Tibial nerve (tissue), 4 donors: ENCODE measurements at regions not wholly inside any gene's neighbourhood (a gene's known extent, or its start where the extent isn't known, plus 50 kb on each side); places are given as distances from the start of the nearest gene placed in this dataset.

Source experiments
- EP300 ChIP-seq, 2 donors: sonication (generic); formaldehyde crosslinking; IDR thresholded peaks; one replicate each; pipeline ENCODE4 v1.6.1; 2017; ENCODE audit warnings: antibody characterized with exemption in 2 of 2, mild to moderate bottlenecking in 1 of 2
- POLR2A ChIP-seq, 2 donors: fragments of 450-650 bp; IDR thresholded peaks; one replicate each; pipeline ENCODE4 v1.6.1; 2017; ENCODE audit warnings: antibody characterized with exemption in 2 of 2, mild to moderate bottlenecking in 2 of 2, moderate library complexity in 2 of 2
- TF ChIP-seq, protein P1 (sequence below), 5 experiments: fragments of 200-600 bp in 3 of 5; fragments of 450-650 bp in 2 of 5; sonication (generic) in 3 of 5; IDR thresholded peaks; one replicate each; pipeline ENCODE4 v1.5.1; 2016 to 2019; ENCODE audit warnings: antibody characterized with exemption in 5 of 5, mild to moderate bottlenecking in 3 of 5, moderate library complexity in 2 of 5

DNA sequence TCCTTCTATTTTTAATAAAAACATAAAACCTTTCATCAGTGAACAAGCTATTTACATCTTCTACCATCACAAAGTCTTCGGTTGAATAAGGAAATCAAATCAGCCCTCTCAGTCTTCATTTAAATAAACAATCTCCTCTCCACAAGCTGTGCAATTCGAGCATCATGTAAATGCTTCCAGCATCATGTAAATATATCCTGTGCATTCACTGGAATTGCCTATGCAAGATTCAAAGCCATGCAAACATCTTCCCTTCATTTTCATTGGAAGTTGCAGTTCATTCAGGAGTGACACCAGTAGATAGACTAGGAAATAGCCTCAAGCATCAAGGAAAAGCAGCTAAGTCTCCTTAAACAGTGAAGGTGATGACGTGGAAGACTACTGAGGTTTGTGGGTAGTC lies 77.7 kb upstream of the PCDH19 start:
- TF ChIP-seq, protein P1, sequence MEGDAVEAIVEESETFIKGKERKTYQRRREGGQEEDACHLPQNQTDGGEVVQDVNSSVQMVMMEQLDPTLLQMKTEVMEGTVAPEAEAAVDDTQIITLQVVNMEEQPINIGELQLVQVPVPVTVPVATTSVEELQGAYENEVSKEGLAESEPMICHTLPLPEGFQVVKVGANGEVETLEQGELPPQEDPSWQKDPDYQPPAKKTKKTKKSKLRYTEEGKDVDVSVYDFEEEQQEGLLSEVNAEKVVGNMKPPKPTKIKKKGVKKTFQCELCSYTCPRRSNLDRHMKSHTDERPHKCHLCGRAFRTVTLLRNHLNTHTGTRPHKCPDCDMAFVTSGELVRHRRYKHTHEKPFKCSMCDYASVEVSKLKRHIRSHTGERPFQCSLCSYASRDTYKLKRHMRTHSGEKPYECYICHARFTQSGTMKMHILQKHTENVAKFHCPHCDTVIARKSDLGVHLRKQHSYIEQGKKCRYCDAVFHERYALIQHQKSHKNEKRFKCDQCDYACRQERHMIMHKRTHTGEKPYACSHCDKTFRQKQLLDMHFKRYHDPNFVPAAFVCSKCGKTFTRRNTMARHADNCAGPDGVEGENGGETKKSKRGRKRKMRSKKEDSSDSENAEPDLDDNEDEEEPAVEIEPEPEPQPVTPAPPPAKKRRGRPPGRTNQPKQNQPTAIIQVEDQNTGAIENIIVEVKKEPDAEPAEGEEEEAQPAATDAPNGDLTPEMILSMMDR (IDR thresholded peaks at IDR 0.05) = no peak
- no peak for TF ChIP-seq POLR2A (IDR thresholded peaks at IDR 0.05)
- TF ChIP-seq EP300 (IDR thresholded peaks at IDR 0.05) = no peak
